ENCODE measurements at regions not wholly inside any gene's neighbourhood (a gene's known extent, or its start where the extent isn't known, plus 50 kb on each side); places are given as distances from the start of the nearest gene placed in this dataset.
"Not testable (repeated sequence)": the region's sequence is repeated elsewhere in the genome, so short reads cannot be mapped to it uniquely, and the experiment has no call there.

DNA sequence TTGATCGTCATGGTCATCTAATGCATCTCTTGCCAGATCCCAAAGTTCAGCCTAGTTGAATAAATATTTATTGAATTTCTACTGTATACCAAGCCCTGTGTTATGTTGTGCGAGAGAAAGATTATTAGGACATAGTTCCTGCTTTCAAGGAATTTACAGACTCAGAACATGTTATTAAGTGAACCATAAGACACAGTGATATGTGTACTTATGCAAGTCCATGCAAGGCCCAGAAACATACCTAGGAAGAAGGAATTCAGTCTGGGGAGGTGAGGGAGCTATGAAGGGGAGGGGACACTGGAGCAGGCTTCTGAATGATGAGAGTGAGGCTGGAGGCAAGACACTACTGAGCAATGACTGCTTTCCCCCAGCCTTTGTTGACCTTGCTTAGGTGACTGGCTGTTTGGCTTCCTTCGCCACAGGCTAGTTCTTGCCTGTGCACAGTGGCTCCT is 81.4 kb downstream of the ACAA2 start:
- DNase-seq: no peak

DNA sequence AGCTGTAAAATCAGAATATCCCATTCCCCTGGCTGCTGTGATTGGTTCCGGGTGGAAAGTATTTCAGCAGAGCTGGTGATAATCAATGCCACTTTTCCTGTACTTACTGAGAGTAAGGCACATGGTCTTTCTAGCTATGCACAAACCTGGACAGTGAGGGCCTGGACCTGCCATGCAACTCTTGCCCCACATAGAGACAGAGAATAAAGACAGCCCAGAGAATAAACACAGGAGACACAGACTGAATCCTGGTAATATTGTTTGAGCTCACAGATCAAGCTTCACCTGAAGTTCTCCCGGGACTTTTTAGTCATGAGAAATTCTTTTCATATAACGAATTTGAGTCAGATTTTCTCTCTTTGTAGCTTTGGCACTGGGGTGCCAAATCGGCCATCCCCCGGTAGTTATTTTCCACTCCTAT is 81.9 kb downstream of the ACAA2 start:
- DNase-seq: no peak

DNA sequence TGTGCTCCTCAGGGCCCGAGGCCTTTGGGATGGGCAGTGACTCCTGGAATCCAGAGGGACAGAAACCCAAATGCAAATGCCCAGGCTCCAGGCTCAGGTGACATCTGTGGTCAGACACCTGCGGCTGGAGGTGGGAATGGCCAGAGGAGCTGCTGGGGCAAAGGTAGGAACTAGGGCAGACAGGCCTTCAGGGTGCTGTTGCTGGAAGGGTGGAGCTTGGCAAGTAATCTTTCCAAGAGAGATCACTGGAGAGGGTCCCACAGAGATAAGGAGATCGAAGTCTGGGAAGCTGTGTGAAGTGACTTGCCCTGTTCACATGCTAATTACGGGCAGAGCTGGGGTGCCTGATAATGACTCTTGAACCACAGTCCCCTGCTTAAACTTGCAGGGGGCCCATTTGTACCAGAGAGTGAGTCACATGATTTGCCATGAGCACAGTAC is 82.4 kb downstream of the ACAA2 start:
- DNase-seq: no peak

DNA sequence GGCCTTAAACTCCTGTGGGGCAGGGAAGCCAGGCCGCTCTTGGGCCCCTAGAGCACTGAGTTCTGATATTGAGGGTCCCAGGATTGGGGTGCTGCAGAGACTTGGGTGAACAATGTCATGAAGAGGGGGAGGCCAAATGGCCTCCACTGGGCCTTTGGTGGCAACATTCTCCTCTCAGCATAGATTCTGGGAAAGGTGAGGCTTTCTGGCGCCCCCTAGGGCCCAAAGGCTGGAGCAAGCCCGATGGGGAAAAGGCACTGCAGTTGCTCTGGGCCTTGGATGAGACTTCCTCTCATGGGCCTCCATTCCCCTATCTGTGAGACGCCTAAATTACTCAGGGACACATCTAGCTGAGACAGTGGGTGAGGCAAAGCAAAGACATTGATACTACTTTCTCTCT is 84.8 kb downstream of the ACAA2 start:
- peak; percentile 0 to 19 for DNase-seq

DNA sequence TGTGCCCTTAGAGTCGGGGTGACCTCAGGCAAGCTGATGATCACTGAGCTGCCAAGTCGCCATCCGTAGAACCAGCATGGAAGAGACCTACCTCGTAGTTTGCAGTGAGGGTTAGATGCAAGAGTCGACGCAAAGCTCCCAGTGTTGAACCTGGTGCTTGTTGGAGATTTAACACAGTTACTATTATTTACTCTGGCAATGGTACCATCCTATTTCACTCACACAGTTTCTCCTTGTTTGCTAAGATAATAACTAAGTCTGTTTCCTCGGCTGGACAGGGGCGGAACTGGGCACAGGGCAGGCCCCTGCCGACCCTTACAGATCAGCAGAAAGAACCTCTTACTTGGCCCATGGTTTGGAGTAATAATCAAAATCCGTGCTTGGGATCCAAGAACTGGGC is 85.5 kb downstream of the ACAA2 start:
- no peak for DNase-seq

DNA sequence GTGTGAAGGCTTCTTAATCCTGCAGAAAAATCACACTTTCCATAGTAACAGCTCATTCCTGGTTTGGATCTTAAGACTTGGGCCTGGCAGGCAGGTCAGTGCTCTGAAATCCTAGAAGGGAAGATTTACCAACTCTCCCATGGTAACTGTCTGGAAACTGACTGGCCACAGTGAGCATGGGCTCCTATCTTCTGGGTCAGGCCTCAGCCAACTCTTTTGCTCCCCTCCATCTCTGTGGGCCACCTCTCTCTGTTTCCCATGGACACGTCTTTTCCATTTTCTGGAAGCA is 86.7 kb downstream of the ACAA2 start:
- DNase-seq: no peak

DNA sequence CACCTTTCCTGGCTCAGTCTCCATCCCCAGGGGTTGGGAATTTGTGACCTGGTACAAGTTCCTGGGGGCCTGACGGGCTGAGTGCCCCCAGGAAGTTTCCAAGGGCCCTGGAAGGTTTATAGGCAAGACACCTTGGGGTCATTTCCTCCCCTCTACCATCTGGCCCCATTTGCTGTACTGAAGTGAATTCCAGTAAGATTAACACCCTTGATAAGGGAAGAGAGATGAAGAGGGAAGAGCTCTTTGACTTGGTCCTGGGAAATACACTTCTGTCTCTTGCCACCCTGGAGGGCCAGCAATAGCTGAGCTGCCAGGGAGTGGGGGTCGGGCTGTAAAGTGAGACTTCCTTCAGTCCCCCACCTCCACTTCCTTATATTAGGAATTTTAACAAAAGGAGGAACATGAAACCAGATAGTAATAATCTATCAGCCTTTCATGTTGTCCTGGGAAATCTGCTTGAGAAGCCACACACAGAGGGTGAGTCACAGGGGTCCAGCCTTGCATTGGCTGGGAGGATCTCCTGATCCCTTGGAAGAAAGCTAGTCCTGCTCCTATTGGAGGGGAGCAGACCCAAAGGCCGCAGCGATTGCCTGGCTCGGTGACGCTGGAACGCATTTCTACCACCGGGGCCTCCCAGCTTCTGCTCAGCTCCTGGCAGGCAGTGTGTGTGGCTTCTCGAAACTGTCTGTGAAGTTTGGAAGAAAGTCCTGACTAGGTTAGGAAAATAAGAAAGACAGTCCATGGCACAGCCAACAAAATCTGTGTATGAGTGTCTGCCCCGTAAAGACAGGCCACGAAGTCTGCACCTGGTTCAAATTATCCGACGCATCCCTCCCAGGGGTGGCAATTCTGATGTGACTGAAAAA is 87.3 kb downstream of the ACAA2 start:
- no peak for DNase-seq

DNA sequence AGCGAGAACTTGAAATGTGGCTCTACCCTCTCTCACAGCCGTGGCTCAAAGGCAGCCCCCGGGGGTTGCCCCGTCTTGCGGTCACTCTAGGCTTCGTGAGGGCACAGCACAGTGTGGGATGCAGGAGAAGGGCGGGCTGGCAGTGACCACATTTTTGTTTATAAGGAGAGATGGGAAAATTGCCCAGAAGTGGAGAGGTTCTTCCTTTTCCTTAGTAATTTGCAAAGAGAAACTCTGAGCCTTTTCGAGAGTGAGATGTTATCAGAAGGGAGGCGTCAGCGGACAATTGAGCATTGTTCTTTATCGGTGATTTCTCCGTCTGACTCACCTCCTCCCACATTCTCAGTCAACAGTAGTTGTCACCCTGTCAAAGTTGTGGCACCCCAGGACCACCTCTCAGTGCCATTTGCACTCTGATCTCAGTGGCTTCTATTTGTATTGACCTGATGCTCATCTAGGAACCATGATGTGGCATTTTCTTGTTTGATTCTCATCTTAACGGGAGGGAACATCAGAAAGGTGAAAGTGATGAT is 89.6 kb downstream of the ACAA2 start:
- no peak for DNase-seq

DNA sequence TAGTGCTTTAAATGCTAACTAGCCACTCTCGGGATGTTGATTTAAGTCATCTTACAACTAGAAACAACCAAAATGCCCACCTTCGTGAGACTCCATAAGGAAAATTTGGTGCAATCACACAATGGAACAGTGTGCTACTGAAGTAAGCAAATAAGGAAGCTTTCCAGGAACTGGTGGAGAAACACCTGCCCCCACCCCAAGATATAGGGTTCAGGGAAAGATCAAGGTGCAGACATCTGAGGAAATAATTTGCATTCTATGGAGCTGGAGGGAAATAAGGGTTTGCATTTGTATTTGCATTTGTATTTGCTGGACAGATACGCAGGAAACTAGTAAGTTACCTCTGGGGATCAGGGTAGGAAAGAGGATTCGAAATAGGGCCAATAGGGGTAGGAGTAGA is 90.9 kb downstream of the ACAA2 start:
- no peak for DNase-seq

DNA sequence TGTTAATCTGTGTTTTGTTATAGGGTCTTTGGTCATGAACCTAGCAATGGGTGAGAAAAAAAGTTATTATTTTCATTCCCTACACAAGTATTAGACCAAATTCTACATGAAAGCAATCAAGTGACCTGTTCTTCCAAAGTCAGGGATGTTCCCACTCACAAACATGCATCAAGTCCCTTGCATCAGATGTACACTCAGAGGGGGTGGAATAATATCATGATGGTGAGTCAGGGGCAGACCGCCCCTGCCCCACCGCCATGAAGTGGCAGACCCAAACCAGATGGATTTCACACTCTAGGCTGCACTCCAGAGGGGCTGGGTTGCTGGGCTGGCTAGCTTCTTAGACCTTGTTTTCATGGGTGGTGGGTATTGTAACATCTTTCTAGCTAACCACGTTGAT is 91.4 kb downstream of the ACAA2 start:
- no peak for DNase-seq

DNA sequence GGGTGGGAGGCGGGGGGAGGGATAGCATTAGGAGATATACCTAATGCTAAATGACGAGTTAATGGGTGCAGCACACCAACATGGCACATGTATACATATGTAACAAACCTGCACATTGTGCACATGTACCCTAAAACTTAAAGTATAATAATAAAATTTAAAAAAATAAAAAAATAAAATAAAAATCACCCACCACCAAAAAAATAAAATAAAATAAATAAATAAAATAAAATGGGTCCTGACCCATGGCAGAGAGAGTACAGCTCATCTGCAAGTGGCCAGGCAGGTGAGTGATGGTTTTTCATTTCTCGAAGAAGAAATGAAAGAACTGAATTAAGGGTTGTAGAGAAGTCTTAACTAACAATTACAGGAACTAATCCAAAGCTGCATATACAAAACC is 92.4 kb downstream of the ACAA2 start:
- not testable (repeated sequence) for DNase-seq

DNA sequence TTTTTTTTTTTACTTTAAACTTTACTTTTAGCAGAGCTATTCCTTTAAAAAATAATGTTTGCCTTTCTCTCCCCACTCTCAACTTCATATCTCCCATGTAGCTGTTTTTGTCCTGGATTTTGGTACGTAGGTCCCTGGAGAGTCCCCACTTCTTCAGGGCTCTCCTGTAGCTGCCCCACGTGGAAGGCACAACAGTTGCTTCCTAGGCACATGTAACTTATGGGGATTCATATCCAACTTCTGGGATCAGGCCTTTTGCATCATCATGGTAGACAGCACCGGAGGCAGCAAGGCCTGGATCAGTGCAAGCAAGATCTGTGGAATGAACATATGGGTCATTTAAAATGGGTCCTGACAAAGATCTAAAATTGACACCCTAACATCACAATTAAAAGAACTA is 95.7 kb downstream of the ACAA2 start:
- DNase-seq: no peak

DNA sequence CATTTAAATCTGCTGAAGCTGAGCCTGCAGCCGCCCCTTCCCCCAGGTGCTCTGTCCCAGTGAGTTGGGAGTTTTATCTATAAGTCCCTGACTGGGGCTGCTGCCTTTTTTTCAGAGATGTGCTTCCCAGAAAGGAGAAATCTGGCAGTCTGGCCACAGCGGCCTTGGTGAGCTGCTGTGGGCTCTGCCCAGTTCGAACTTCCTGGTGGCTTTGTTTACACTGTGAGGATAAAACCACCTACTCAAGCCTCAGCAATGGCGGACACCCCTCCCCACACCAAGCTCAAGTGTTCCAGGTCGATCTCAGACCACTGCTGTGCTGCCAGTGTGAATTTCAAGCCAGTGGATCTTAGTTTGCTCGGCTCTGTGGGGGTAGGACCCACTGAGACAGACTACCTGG is 97.3 kb downstream of the ACAA2 start:
- DNase-seq: no peak

DNA sequence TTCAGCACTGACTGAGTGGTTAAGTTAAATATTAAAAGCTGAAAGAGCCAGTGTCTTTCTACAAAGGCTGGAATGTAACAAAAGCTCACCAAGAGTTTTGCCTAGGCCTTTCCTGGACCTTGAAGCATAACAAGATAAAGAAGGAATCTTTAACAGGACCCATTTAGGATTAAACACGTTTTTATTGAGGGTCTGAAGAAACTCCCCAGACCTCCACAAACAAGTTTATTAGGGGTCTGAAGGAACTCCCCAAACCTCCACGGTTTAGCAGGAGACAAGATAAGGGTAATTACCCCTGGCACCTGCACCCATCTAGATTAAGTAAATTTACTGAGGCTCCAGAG is 104.0 kb downstream of the ACAA2 start:
- no peak for DNase-seq

DNA sequence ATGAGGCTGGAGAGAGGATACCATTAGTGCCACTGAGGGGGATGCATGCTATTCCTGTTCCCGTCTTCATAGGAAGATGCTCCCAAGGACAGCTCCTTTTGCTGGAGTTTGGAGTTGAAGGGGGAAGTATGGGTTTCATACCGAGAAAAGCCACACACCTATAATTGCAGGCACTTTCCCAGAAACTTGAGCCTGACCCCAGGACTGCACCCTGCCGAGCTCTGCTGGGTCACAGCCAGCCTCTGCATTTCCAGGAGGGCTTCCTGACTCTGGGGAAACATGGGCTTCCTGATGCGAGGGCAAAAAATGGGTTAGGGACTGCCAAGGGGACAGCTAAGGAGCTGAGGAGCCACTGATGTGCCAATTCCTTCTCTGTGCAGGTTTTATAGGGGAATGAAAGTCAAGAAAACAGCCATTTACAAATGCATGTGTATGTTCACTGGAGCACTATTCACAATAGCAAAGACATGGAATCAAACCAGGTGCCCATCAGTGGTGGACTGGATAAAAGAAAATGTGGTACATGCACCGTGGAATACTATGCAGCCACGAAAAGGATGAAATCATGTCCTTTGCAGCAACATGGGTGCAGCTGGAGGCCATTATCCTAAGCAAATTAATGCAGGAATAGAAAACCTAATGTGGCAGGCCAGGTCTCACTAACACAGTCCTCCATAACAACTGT is 104.5 kb downstream of the ACAA2 start:
- no peak for DNase-seq

DNA sequence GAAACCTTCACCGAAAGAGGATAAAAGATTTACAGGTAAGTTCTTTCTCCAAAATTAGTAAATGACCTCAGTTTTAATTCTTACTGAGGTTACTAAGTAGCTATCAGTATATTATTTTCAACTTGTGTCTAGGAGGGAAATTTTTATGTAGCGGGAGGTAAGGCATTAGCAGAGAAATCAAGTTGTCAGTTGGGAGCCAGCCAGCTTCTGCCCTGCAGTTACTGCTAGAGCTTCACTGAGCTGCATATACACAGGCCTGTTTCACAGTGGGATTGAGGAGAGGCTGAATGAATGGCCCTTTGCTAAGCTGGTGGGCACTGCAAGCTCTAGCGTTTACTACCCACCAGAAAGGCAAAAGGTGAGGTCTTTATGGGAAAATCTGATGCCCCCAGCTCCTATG is 105.7 kb downstream of the ACAA2 start:
- DNase-seq: no peak

DNA sequence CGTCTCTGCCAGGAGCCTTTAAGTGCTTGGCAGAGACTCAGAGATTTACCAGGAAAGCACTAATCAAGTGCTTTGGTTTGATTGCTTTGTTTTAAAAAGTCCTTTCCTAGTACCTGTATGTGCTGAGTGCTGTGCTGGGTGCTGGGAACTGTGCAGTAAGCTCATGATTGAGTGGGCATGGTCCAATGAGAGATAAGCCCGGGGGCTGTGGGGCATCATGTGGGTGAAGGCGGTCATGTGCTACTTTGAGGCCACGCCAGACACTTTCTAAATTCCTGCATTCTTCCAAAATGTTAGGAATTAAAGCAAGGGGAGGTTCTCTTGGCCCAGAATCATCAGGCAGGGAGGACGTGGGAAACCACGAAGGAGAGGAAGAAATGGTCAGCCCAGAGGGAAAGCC is 109.0 kb downstream of the ACAA2 start:
- DNase-seq: no peak

DNA sequence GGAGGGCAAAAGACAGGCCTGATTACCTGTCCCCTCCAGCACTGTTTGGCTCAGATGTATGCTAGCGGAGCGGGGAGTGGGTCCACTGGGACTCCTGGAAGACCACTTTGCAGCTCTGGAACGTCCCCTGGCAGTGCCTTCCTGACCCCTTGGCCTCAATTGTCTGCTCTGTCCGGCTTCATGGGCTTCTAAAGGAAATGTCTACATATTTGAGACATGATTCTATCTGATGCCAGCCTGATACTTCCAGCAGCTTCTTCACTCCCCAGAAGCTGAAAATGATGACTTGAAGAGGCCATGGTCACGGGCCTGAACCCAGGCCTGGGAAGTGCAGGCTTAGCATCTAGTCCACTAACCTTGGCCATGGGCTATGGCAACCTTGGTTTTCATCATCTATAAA is 112.1 kb downstream of the ACAA2 start:
- DNase-seq: no peak

DNA sequence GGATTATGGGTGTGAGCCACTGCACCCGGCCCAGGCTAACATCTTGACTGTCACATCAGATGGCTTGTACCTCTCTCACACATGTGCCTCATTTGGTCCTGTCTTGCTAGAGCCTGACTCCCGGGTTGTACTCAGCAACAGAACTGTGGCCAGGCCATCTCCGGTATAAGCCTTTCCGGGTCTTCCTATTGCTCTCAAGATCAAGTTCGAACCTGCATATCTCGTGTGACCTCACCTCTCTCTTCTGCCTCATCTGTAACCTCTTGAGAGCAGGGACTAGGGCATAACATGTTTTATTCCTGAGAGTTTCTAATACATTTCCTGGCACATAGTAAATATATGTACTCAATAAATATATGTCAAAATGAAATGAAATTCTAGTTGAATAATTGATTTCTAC is 114.0 kb downstream of the ACAA2 start:
- DNase-seq: no peak

DNA sequence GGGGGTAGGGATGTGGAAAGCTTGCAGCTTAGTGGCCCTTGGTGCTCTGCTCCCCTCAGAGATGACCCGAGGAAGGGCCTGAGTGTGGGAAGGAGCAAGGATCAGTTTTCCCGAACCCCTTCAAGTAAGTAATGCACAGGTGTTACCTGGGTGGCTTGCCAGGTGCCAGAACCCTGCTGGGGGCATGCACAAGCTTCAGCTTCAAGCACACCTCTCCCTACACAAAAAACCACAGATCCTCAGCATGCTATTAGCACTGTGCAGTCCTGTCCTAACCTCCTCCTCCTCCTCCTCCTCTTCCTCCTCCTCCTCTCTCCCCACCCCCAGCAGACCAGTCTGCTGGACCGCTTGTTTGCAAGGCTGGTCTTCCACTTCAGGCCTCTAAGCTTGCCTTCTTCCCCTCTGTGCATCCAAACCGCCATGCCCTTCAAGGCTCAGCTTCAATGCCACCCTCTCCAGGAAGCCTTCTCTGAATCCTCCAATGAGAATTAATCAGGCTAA is 114.8 kb downstream of the ACAA2 start:
- DNase-seq: no peak

DNA sequence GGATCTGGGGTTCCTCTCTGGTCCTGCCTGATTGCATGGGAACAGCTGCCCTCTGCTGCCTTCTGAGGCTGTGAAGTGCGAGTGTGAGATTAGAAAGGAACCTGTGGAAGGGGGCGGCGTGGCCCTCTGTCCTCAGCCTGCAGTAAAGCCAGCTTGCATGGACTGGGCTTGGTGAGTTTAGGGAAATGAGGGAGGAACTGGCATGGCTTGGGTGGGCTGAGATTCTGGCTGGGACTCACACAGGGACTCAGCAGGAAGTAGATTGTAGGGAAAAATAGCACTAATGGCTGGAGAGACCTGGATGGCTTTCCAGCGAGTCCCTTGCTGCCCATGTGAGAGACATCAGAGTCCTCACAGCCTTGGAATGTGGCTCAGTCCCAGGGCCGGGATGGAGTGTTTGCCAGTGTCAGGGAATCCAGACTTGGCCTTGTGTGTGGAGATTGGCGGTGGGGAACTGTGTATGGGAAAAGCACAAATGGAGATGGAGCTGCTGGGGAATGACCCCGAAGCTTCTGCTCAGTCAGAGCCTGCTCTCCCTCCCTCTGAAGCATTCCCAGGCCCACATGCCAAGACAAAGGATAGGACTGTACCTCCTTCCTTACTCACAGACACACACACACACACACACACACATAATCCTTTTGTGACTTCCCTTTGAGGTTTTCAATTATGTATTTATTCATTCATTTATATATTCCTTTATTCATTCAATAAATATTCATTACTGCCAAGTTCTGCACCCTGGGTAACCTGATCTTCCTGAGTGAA is 115.4 kb downstream of the ACAA2 start:
- DNase-seq: no peak

DNA sequence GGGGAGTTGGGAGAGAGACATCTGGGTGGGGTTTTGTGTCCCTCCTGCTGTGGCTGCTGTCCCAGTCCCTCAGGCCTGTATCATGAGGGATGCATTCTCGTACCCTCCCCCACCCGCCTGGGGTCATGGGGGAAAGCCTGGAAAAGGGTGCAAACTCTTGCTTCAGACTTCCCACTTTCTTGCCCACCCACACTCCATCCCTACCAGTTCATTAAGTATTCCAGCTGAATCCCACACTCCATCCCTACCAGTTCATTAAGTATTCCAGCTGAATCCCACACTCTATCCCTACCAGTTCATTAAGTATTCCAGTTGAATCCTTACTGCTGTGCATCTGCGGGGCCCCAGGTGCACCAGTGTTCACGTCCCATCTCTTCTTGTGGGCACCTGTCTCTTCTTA is 116.3 kb downstream of the ACAA2 start:
- DNase-seq: no peak

DNA sequence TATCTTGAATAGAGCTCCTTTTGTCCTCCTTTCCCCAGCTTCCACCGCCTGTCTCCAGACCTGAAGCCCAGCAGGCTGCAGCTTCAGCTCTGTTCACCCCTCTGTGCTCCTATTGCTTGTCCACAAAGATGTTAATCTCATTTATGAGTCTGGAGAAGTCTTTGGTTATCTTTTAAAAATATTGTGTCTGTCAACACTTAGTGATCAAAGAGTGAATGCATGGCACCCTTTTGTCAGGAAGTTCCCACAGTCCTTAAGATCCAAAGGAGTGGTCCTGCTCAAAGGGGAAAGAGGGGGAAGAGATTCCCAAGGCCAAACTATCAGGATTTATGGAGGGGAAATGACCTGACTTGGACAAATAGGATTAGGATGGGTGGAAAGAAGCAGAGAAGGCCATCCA is 118.9 kb downstream of the ACAA2 start:
- no peak for DNase-seq

DNA sequence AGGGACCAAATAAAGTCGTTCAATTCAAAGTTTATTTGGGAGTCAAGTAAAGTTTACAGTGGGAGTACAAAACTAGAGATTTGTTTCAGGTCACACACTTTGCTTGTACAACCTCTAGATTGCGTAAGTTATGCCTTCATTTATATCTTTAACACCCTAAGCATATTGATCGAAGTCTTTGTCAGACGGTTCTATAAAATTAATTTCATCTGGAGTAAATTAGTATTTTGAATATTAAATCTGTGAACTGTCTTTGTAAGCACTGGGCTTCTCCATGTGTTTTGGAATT is 119.7 kb downstream of the ACAA2 start:
- DNase-seq: no peak

Data from SHP77 (cell line).